DOHH2 (cell line): ENCODE measurements at regions not wholly inside any gene's neighbourhood (a gene's known extent, or its start where the extent isn't known, plus 50 kb on each side); places are given as distances from the start of the nearest gene placed in this dataset.

Experiments used
- H3F3A ChIP-seq: fragments of 200-600 bp; sonication (generic), shearing (Covaris generic); 2 replicates; pipeline ENCODE4 v1.6.0; 2016; ENCODE audit warnings: antibody characterized with exemption, mild to moderate bottlenecking; ENCODE audit not compliant: control insufficient read depth, insufficient read depth
- H3K27ac ChIP-seq: fragments of 200-600 bp; sonication (generic); 2 replicates; pipeline ENCODE4 v1.5.1; 2014; ENCODE audit warnings: low read depth, mild to moderate bottlenecking, low read length, moderate library complexity
- H3K27me3 ChIP-seq: fragments of 200-600 bp; sonication (generic); 2 replicates; pipeline ENCODE4 v1.6.1; 2014; ENCODE audit warnings: mild to moderate bottlenecking, low read length, mixed read lengths; ENCODE audit not compliant: control insufficient read depth
- H3K36me3 ChIP-seq: fragments of 200-600 bp; sonication (generic); 2 replicates; pipeline ENCODE4 v1.6.1; 2014; ENCODE audit warnings: mild to moderate bottlenecking, low read length, moderate library complexity, mixed read lengths; ENCODE audit not compliant: control insufficient read depth
- H3K4me1 ChIP-seq: fragments of 200-600 bp; sonication (generic); 2 replicates; pipeline ENCODE4 v1.6.1; 2014; ENCODE audit warnings: mild to moderate bottlenecking, low read length, mixed read lengths; ENCODE audit not compliant: control insufficient read depth
- H3K4me2 ChIP-seq: fragments of 200-600 bp; sonication (generic); 2 replicates; pipeline ENCODE4 v1.6.0; 2014; ENCODE audit warnings: mild to moderate bottlenecking, low read length, moderate library complexity
- H3K4me3 ChIP-seq: fragments of 200-600 bp; sonication (generic); 2 replicates; pipeline ENCODE4 v1.5.1; 2014; ENCODE audit warnings: mild to moderate bottlenecking, low read length, mixed read lengths
- H3K79me2 ChIP-seq: fragments of 200-600 bp; sonication (generic); 2 replicates; pipeline ENCODE4 v1.6.1; 2014; ENCODE audit warnings: mild to moderate bottlenecking, low read length, mixed read lengths; ENCODE audit not compliant: control insufficient read depth
- H3K9me2 ChIP-seq: fragments of 200-600 bp; sonication (generic); replicated peaks from 2 replicates; pipeline ENCODE4 v1.6.1; 2014; ENCODE audit warnings: mild to moderate bottlenecking, low read length, mixed read lengths; ENCODE audit not compliant: control insufficient read depth
- H3K9me3 ChIP-seq: fragments of 200-600 bp; sonication (generic); 2 replicates; pipeline ENCODE4 v1.6.1; 2014; ENCODE audit warnings: antibody characterized with exemption, low read length, mixed read lengths; ENCODE audit not compliant: control insufficient read depth, insufficient read depth
- H4K20me1 ChIP-seq: fragments of 200-600 bp; sonication (generic); 2 replicates; pipeline ENCODE4 v1.6.0; 2014; ENCODE audit warnings: low read depth, mild to moderate bottlenecking, antibody characterized with exemption, low read length, moderate library complexity; ENCODE audit not compliant: control insufficient read depth, insufficient read depth
- CTCF ChIP-seq: fragments of 200-600 bp; sonication (generic); IDR thresholded peaks from one replicate; pipeline ENCODE4 v1.5.1; 2014; ENCODE audit warnings: antibody characterized with exemption, mild to moderate bottlenecking, low read depth, low read length; ENCODE audit not compliant: poor library complexity, severe bottlenecking
- EZH2phosphoT487 ChIP-seq: fragments of 200-600 bp; sonication (generic); IDR thresholded peaks from 2 replicates; pipeline ENCODE4 v1.6.1; 2017; ENCODE audit warnings: borderline replicate concordance, mild to moderate bottlenecking, antibody characterized with exemption, low read length, moderate library complexity, mixed read lengths

GRCh38 chr1:163896001-163896400 is 574.2 kb downstream of the NUF2 start:
- Histone ChIP-seq H4K20me1 (no peaks in the 10 kb centered on the region), H3K36me3 (no peaks in the 10 kb centered on the region), H3K4me3 (no peak overlapping the region), H3K27ac (no peak overlapping the region), H3K9me3 (no peaks in the 10 kb centered on the region), H3K4me1 (no peaks in the 10 kb centered on the region), H3K79me2 (no peaks in the 10 kb centered on the region), H3F3A (no peaks in the 10 kb centered on the region), H3K4me2 (no peak overlapping the region), H3K9me2 (no peaks in the 10 kb centered on the region; the same call in 1 of the 2 replicates), H3K27me3 (no peaks in the 10 kb centered on the region)
- TF ChIP-seq EZH2phosphoT487 (no peak), CTCF (no peak)

- no peaks in the 10 kb centered on the region for H3K9me3 ChIP-seq
- no peak for TF ChIP-seq CTCF
- TF ChIP-seq EZH2phosphoT487: no peak
- no peaks in the 10 kb centered on the region for H3K36me3 ChIP-seq
- H3F3A ChIP-seq: no peaks in the 10 kb centered on the region
- no peak overlapping the region for H3K4me2 ChIP-seq
- no peaks in the 10 kb centered on the region for H3K4me1 ChIP-seq
- H3K27ac ChIP-seq: no peak overlapping the region
- H4K20me1 ChIP-seq: no peaks in the 10 kb centered on the region
- no peaks in the 10 kb centered on the region for H3K27me3 ChIP-seq
- H3K9me2 ChIP-seq: no peaks in the 10 kb centered on the region; the same call in 1 of the 2 replicates
- no peaks in the 10 kb centered on the region for H3K79me2 ChIP-seq
- no peak overlapping the region for H3K4me3 ChIP-seq
Observed at GRCh38 chr1:163897412-163898155, 575.8 kb downstream of the NUF2 start.

- Histone ChIP-seq H3K4me3 (no peak overlapping the region), H3K9me3 (no peaks in the 10 kb centered on the region), H3K9me2 (no peaks in the 10 kb centered on the region), H3K36me3 (no peaks in the 10 kb centered on the region), H3K4me1 (no peaks in the 10 kb centered on the region), H4K20me1 (no peaks in the 10 kb centered on the region), H3K4me2 (no peak overlapping the region), H3K27me3 (no peaks in the 10 kb centered on the region), H3F3A (no peaks in the 10 kb centered on the region), H3K79me2 (no peaks in the 10 kb centered on the region), H3K27ac (no peak overlapping the region)
- TF ChIP-seq CTCF: no peak
- TF ChIP-seq EZH2phosphoT487: no peak
Observed at GRCh38 chr1:163906283-163906682, 584.5 kb downstream of the NUF2 start.
